ENCODE measurements at regions not wholly inside any gene's neighbourhood (a gene's known extent, or its start where the extent isn't known, plus 50 kb on each side); places are given as distances from the start of the nearest gene placed in this dataset.

GRCh38 chr10:78419481-78420265 lies 386.0 kb downstream of the RPS24 start:
- no peak for TF ChIP-seq CTCF (IDR thresholded peaks at IDR 0.05)
- TF ChIP-seq POLR2A (IDR thresholded peaks at IDR 0.05): no peak
- TF ChIP-seq EP300 (IDR thresholded peaks at IDR 0.05): no peak
